GM23338 (cell line): ENCODE measurements at regions not wholly inside any gene's neighbourhood (a gene's known extent, or its start where the extent isn't known, plus 50 kb on each side); places are given as distances from the start of the nearest gene placed in this dataset.

ENCODE experiments used
- ATAC-seq: fragments of 200-7000 bp; cut with Tn5 transposase; 3 replicates; pipeline ENCODE4 v1.9.1; 2020
- DNase-seq: peaks from one replicate; pipeline ENCODE4 v3.0.0-alpha.2; 2015; ENCODE audit warnings: low spot score
- H2AFZ ChIP-seq: fragments of 200-600 bp; sonication (generic); 2 replicates; pipeline ENCODE4 v1.8.0; 2016; ENCODE audit warnings: antibody characterized with exemption, mild to moderate bottlenecking, moderate library complexity
- H3F3A ChIP-seq: fragments of 200-600 bp; sonication (generic); replicated peaks from 2 replicates; pipeline ENCODE4 v1.8.0; 2017; ENCODE audit warnings: antibody characterized with exemption, mixed run types, low read depth
- H3K27ac ChIP-seq: fragments of 200-600 bp; sonication (generic); 2 replicates; pipeline ENCODE4 v1.6.1; 2016; ENCODE audit warnings: low read depth
- H3K27me3 ChIP-seq: fragments of 200-600 bp; sonication (generic); 2 replicates; pipeline ENCODE4 v1.8.0; 2016; ENCODE audit warnings: mild to moderate bottlenecking, mixed run types, moderate library complexity; ENCODE audit not compliant: insufficient read depth
- H3K36me3 ChIP-seq: fragments of 200-600 bp; sonication (generic); 2 replicates; pipeline ENCODE4 v1.8.0; 2016; ENCODE audit warnings: mild to moderate bottlenecking; ENCODE audit not compliant: insufficient read depth
- H3K4me1 ChIP-seq: fragments of 200-600 bp; sonication (generic); 2 replicates; pipeline ENCODE4 v1.8.0; 2016; ENCODE audit warnings: mild to moderate bottlenecking, moderate library complexity; ENCODE audit not compliant: insufficient read depth
- H3K4me2 ChIP-seq: fragments of 200-600 bp; sonication (generic); 2 replicates; pipeline ENCODE4 v1.7.1; 2017; ENCODE audit warnings: mixed run types
- H3K4me3 ChIP-seq: fragments of 200-600 bp; sonication (generic); 2 replicates; pipeline ENCODE4 v1.6.1; 2016; ENCODE audit warnings: mixed run types
- H3K79me2 ChIP-seq: fragments of 200-600 bp; sonication (generic); replicated peaks from 2 replicates; pipeline ENCODE4 v1.8.0; 2017; ENCODE audit warnings: mild to moderate bottlenecking; ENCODE audit not compliant: insufficient read depth
- H3K9me2 ChIP-seq: fragments of 200-600 bp; sonication (generic); 2 replicates; pipeline ENCODE4 v1.8.0; 2017; ENCODE audit not compliant: insufficient read depth
- H4K20me1 ChIP-seq: fragments of 200-600 bp; sonication (generic); replicated peaks from 2 replicates; pipeline ENCODE4 v1.8.0; 2017; ENCODE audit warnings: mild to moderate bottlenecking; ENCODE audit not compliant: insufficient read depth
- H3K27ac Mint-ChIP-seq: 2 replicates; pipeline ENCODE4 v1.8.0; 2020; ENCODE audit warnings: inconsistent platforms, mild to moderate bottlenecking, moderate library complexity, mixed read lengths
- H3K27me3 Mint-ChIP-seq: 3 replicates; pipeline ENCODE4 v1.8.0; 2022; ENCODE audit warnings: low read depth, mild to moderate bottlenecking, moderate library complexity, mixed read lengths, inconsistent platforms; ENCODE audit not compliant: insufficient read depth, poor library complexity
- H3K36me3 Mint-ChIP-seq: 3 replicates; pipeline ENCODE4 v1.8.0; 2021; ENCODE audit warnings: low read depth, mild to moderate bottlenecking, inconsistent platforms, moderate library complexity, mixed read lengths
- H3K4me1 Mint-ChIP-seq: 3 replicates; pipeline ENCODE4 v1.8.0; 2020; ENCODE audit warnings: mild to moderate bottlenecking, inconsistent platforms, mixed read lengths
- H3K4me3 Mint-ChIP-seq: 3 replicates; pipeline ENCODE4 v1.8.0; 2021; ENCODE audit warnings: moderate library complexity, mild to moderate bottlenecking, inconsistent platforms, mixed read lengths
- H3K9me3 Mint-ChIP-seq: 3 replicates; pipeline ENCODE4 v1.8.0; 2020; ENCODE audit warnings: moderate library complexity, mild to moderate bottlenecking, inconsistent platforms, mixed read lengths
- CREB1 ChIP-seq: fragments of 250-450 bp; sonication (Bioruptor Pico); IDR thresholded peaks from 2 replicates; pipeline ENCODE4 v1.5.0; 2020; ENCODE audit warnings: low read depth, mild to moderate bottlenecking, moderate library complexity
- EZH2 ChIP-seq: fragments of 200-600 bp; sonication (generic); IDR thresholded peaks from one replicate; pipeline ENCODE4 v1.8.0; 2017; ENCODE audit warnings: antibody characterized with exemption, mild to moderate bottlenecking, low read depth; ENCODE audit not compliant: unreplicated experiment
- EZH2phosphoT487 ChIP-seq: fragments of 200-600 bp; sonication (generic); IDR thresholded peaks from one replicate; pipeline ENCODE4 v1.8.1; 2018; ENCODE audit warnings: antibody characterized with exemption; ENCODE audit not compliant: unreplicated experiment
- JUNB ChIP-seq: IDR thresholded peaks from one replicate; pipeline ENCODE4 v1.6.1; 2016; ENCODE audit warnings: antibody characterized with exemption; ENCODE audit not compliant: unreplicated experiment
- NANOG ChIP-seq: IDR thresholded peaks from 2 replicates; pipeline ENCODE4 v1.6.1; 2016; ENCODE audit warnings: antibody characterized with exemption, borderline replicate concordance
- POLR2AphosphoS5 ChIP-seq: IDR thresholded peaks from 2 replicates; pipeline ENCODE4 v1.6.1; 2016; ENCODE audit warnings: antibody characterized with exemption, low read depth
- REST ChIP-seq: IDR thresholded peaks from one replicate; pipeline ENCODE4 v1.6.1; 2018; ENCODE audit warnings: antibody characterized with exemption; ENCODE audit not compliant: unreplicated experiment
- STAT1 ChIP-seq: IDR thresholded peaks from one replicate; pipeline ENCODE4 v1.6.1; 2016; ENCODE audit warnings: antibody characterized with exemption; ENCODE audit not compliant: unreplicated experiment
- ZNF114 ChIP-seq: fragments of 250-450 bp; sonication (Bioruptor Pico); IDR thresholded peaks from 2 replicates; pipeline ENCODE4 v1.5.0; 2020; ENCODE audit warnings: mild to moderate bottlenecking, moderate library complexity
- ZNF331 ChIP-seq: fragments of 250-450 bp; sonication (Bioruptor Pico); IDR thresholded peaks from 2 replicates; pipeline ENCODE4 v1.5.0; 2020; ENCODE audit warnings: low read depth, mild to moderate bottlenecking, moderate library complexity
- TF ChIP-seq, protein P1 (sequence below): IDR thresholded peaks from 2 replicates; pipeline ENCODE4 v1.6.1; 2016; ENCODE audit warnings: antibody characterized with exemption
- TF ChIP-seq, protein P2 (sequence below): fragments of 250-450 bp; sonication (Bioruptor Pico); IDR thresholded peaks from 2 replicates; pipeline ENCODE4 v1.5.0; 2020; ENCODE audit warnings: mild to moderate bottlenecking, moderate library complexity
- TF ChIP-seq, protein P3 (sequence below), 2 experiments: fragments of 200-600 bp in 1 of 2; sonication (generic) in 1 of 2; conservative IDR thresholded peaks; 2 replicates each; pipeline versions ENCODE4 v1.5.1 to v1.6.1; 2016 to 2017; ENCODE audit warnings: antibody characterized with exemption in 2 of 2, low read depth in 2 of 2, mild to moderate bottlenecking in 2 of 2, moderate library complexity in 1 of 2

DNA sequence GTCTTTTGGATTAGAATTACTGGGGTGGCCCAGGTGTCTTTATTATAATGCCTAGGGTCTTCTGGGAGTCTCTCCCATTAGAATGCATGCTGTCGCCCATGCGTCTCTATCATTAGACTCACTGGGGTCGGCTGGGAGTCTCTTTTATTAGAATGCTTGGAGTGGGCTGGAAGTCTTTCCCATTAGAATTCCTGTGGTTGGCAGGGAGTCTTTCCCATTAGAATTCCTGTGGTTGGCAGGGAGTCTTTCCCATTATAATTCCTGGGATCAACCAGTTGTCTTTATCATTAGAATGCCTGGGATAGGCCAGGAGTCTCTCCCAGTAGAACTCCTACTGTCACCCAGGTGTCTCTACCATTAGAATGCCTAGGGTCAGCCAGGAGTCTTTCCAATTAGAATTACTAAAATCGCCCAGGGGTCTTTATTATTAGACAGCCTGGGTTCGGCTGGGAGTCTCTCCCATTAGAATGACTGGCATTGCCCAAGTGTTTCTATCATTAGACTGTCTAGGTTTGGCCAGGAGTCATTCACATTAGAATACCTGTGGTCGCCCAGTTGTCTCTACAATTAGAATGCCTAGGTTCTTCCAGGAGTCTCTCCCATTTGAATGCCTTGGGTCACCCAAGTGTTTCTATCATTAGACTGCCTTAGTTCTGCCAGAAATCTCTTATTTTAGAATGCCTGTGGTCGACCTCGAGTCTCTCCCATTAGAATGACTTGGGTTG is 1558.5 kb downstream of the UQCRFS1 start:
- no peak overlapping the region for H2AFZ ChIP-seq
- TF ChIP-seq STAT1 (no peak), JUNB (no peak), REST (no peak), ZNF331 (CRISPR knock-in tag) (no peak), CREB1 (CRISPR knock-in tag) (no peak), POLR2AphosphoS5 (no peak), EZH2 (no peak), NANOG (no peak), ZNF114 (CRISPR knock-in tag) (no peak), EZH2phosphoT487 (no peak)
- TF ChIP-seq, protein P1, sequence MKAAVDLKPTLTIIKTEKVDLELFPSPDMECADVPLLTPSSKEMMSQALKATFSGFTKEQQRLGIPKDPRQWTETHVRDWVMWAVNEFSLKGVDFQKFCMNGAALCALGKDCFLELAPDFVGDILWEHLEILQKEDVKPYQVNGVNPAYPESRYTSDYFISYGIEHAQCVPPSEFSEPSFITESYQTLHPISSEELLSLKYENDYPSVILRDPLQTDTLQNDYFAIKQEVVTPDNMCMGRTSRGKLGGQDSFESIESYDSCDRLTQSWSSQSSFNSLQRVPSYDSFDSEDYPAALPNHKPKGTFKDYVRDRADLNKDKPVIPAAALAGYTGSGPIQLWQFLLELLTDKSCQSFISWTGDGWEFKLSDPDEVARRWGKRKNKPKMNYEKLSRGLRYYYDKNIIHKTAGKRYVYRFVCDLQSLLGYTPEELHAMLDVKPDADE: no peak
- TF ChIP-seq, protein P2, sequence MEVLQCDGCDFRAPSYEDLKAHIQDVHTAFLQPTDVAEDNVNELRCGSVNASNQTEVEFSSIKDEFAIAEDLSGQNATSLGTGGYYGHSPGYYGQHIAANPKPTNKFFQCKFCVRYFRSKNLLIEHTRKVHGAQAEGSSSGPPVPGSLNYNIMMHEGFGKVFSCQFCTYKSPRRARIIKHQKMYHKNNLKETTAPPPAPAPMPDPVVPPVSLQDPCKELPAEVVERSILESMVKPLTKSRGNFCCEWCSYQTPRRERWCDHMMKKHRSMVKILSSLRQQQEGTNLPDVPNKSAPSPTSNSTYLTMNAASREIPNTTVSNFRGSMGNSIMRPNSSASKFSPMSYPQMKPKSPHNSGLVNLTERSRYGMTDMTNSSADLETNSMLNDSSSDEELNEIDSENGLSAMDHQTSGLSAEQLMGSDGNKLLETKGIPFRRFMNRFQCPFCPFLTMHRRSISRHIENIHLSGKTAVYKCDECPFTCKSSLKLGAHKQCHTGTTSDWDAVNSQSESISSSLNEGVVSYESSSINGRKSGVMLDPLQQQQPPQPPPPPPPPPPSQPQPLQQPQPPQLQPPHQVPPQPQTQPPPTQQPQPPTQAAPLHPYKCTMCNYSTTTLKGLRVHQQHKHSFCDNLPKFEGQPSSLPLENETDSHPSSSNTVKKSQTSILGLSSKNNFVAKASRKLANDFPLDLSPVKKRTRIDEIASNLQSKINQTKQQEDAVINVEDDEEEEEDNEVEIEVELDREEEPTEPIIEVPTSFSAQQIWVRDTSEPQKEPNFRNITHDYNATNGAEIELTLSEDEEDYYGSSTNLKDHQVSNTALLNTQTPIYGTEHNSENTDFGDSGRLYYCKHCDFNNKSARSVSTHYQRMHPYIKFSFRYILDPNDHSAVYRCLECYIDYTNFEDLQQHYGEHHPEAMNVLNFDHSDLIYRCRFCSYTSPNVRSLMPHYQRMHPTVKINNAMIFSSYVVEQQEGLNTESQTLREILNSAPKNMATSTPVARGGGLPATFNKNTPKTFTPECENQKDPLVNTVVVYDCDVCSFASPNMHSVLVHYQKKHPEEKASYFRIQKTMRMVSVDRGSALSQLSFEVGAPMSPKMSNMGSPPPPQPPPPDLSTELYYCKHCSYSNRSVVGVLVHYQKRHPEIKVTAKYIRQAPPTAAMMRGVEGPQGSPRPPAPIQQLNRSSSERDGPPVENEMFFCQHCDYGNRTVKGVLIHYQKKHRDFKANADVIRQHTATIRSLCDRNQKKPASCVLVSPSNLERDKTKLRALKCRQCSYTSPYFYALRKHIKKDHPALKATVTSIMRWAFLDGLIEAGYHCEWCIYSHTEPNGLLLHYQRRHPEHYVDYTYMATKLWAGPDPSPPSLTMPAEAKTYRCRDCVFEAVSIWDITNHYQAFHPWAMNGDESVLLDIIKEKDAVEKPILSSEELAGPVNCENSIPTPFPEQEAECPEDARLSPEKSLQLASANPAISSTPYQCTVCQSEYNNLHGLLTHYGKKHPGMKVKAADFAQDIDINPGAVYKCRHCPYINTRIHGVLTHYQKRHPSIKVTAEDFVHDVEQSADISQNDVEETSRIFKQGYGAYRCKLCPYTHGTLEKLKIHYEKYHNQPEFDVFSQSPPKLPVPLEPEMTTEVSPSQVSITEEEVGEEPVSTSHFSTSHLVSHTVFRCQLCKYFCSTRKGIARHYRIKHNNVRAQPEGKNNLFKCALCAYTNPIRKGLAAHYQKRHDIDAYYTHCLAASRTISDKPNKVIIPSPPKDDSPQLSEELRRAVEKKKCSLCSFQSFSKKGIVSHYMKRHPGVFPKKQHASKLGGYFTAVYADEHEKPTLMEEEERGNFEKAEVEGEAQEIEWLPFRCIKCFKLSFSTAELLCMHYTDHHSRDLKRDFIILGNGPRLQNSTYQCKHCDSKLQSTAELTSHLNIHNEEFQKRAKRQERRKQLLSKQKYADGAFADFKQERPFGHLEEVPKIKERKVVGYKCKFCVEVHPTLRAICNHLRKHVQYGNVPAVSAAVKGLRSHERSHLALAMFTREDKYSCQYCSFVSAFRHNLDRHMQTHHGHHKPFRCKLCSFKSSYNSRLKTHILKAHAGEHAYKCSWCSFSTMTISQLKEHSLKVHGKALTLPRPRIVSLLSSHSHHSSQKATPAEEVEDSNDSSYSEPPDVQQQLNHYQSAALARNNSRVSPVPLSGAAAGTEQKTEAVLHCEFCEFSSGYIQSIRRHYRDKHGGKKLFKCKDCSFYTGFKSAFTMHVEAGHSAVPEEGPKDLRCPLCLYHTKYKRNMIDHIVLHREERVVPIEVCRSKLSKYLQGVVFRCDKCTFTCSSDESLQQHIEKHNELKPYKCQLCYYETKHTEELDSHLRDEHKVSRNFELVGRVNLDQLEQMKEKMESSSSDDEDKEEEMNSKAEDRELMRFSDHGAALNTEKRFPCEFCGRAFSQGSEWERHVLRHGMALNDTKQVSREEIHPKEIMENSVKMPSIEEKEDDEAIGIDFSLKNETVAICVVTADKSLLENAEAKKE (CRISPR knock-in tag): no peak
- TF ChIP-seq, protein P3, sequence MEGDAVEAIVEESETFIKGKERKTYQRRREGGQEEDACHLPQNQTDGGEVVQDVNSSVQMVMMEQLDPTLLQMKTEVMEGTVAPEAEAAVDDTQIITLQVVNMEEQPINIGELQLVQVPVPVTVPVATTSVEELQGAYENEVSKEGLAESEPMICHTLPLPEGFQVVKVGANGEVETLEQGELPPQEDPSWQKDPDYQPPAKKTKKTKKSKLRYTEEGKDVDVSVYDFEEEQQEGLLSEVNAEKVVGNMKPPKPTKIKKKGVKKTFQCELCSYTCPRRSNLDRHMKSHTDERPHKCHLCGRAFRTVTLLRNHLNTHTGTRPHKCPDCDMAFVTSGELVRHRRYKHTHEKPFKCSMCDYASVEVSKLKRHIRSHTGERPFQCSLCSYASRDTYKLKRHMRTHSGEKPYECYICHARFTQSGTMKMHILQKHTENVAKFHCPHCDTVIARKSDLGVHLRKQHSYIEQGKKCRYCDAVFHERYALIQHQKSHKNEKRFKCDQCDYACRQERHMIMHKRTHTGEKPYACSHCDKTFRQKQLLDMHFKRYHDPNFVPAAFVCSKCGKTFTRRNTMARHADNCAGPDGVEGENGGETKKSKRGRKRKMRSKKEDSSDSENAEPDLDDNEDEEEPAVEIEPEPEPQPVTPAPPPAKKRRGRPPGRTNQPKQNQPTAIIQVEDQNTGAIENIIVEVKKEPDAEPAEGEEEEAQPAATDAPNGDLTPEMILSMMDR (conservative IDR thresholded peaks at IDR 0.05; ENCODE audit: low read depth in 2 of 2): no peak
- Mint-ChIP-seq H3K9me3 (peaks cover 100% of the 10 kb centered on the region), H3K27me3 (peaks cover 7% of the 10 kb centered on the region), H3K4me1 (no peaks in the 10 kb centered on the region), H3K27ac (no peak overlapping the region), H3K4me3 (no peak overlapping the region), H3K36me3 (peaks cover 58% of the 10 kb centered on the region)
- no peaks in the 10 kb centered on the region for H3K79me2 ChIP-seq
- H3K4me3 ChIP-seq: no peak overlapping the region
- ATAC-seq: no peak
- H3K9me2 ChIP-seq: no peaks in the 10 kb centered on the region
- H3F3A ChIP-seq: no peaks in the 10 kb centered on the region
- H3K27ac ChIP-seq: no peak overlapping the region
- H3K36me3 ChIP-seq: no peaks in the 10 kb centered on the region; the same call in 1 of the 2 replicates
- no peaks in the 10 kb centered on the region for H4K20me1 ChIP-seq
- no peaks in the 10 kb centered on the region for H3K4me1 ChIP-seq
- no peaks in the 10 kb centered on the region for H3K27me3 ChIP-seq
- DNase-seq: no peak
- no peak overlapping the region for H3K4me2 ChIP-seq
